H1 (cell line): ENCODE measurements at regions not wholly inside any gene's neighbourhood (a gene's known extent, or its start where the extent isn't known, plus 50 kb on each side); places are given as distances from the start of the nearest gene placed in this dataset.

Experiments used
- CTCF ChIA-PET: fragments of 300-600 bp; sonication (Branson Sonifier 250); formaldehyde crosslinking; loops from one replicate; lab custom pipeline; 2021; ENCODE audit not compliant: partially characterized antibody; lab: Charles Lee
- POLR2A ChIA-PET: fragments of 300-600 bp; sonication (Branson Sonifier 250); formaldehyde crosslinking; loops from one replicate; lab custom pipeline; 2021; ENCODE audit warnings: inconsistent platforms; ENCODE audit not compliant: partially characterized antibody; lab: Charles Lee
- DNase-seq, 2 experiments: peaks; one replicate each; pipeline versions ENCODE4 v3.0.0 to v3.0.0-alpha.2; 2010 to 2022; ENCODE audit warnings: low spot score in 2 of 2, low read depth in 1 of 2, mixed read lengths in 1 of 2
- FAIRE-seq: peaks from 2 replicates; lab custom pipeline; 2011; peaks lifted over from hg19 to GRCh38; lab: Jason Lieb, UNC
- H2AFZ ChIP-seq: 2 replicates; pipeline ENCODE4 v1.8.1; 2012; ENCODE audit warnings: low read length, inconsistent platforms
- H2AK5ac ChIP-seq: 2 replicates; pipeline ENCODE4 v1.6.1; 2013; ENCODE audit warnings: low read depth, low read length
- H2BK120ac ChIP-seq: replicated peaks from 2 replicates; pipeline ENCODE3; 2013; ENCODE audit warnings: low read depth, low read length, inconsistent platforms
- H2BK12ac ChIP-seq: 2 replicates; pipeline ENCODE4 v1.6.1; 2013; ENCODE audit warnings: low read depth, low read length
- H2BK15ac ChIP-seq: 2 replicates; pipeline ENCODE4 v1.6.1; 2013; ENCODE audit warnings: low read length
- H2BK20ac ChIP-seq: 2 replicates; pipeline ENCODE4 v1.6.1; 2013; ENCODE audit warnings: low read length
- H2BK5ac ChIP-seq: 2 replicates; pipeline ENCODE4 v1.6.1; 2013; ENCODE audit warnings: low read depth, low read length
- H3K14ac ChIP-seq: 2 replicates; pipeline ENCODE4 v1.6.1; 2013; ENCODE audit warnings: inconsistent platforms; ENCODE audit not compliant: insufficient read length
- H3K18ac ChIP-seq: 2 replicates; pipeline ENCODE4 v1.6.1; 2013; ENCODE audit warnings: low read length; ENCODE audit errors: extremely low read depth
- H3K23ac ChIP-seq: 2 replicates; pipeline ENCODE4 v1.6.1; 2013; ENCODE audit warnings: inconsistent platforms; ENCODE audit not compliant: insufficient read length
- H3K23me2 ChIP-seq: 2 replicates; pipeline ENCODE4 v1.6.1; 2013; ENCODE audit warnings: low read depth, low read length
- H3K27ac ChIP-seq: 2 replicates; pipeline ENCODE4 v1.6.1; 2011; ENCODE audit warnings: low read depth, low read length, inconsistent platforms
- H3K27me3 ChIP-seq, 4 experiments: replicated peaks in 1 of 4; 1 replicate in 1 of 4; 2 replicates in 3 of 4; pipeline versions ENCODE4 v1.6.1 to v1.8.1; 2011 to 2013; ENCODE audit warnings: low read length in 3 of 4, mild to moderate bottlenecking in 3 of 4, inconsistent platforms in 2 of 4, mixed read lengths in 2 of 4, moderate library complexity in 1 of 4; ENCODE audit not compliant: control insufficient read depth in 3 of 4, insufficient read depth in 3 of 4; ENCODE audit errors: extremely low read depth in 1 of 4
- H3K36me3 ChIP-seq, 4 experiments: 2 replicates each; pipeline versions ENCODE4 v1.6.1 to v1.8.1; 2011 to 2013; ENCODE audit warnings: mild to moderate bottlenecking in 4 of 4, low read length in 3 of 4, moderate library complexity in 2 of 4, control low read depth in 1 of 4, inconsistent platforms in 1 of 4; ENCODE audit not compliant: insufficient read depth in 4 of 4, control insufficient read depth in 2 of 4
- H3K4ac ChIP-seq: replicated peaks from 2 replicates; pipeline ENCODE3; 2013; ENCODE audit warnings: low read length, low read depth, mixed read lengths, inconsistent platforms; ENCODE audit not compliant: insufficient read length
- H3K4me1 ChIP-seq, 4 experiments: replicated peaks in 1 of 4; 1 replicate in 1 of 4; 2 replicates in 3 of 4; pipeline versions ENCODE4 v1.6.1 to v1.8.1; 2011 to 2013; ENCODE audit warnings: low read length in 3 of 4, inconsistent platforms in 2 of 4, mixed read lengths in 1 of 4; ENCODE audit not compliant: insufficient read depth in 4 of 4, control insufficient read depth in 3 of 4
- H3K4me2 ChIP-seq, 2 experiments: 2 replicates each; pipeline versions ENCODE4 v1.6.1 to v1.8.1; 2011 to 2013; ENCODE audit warnings: low read depth in 2 of 2, low read length in 2 of 2, control low read depth in 1 of 2, inconsistent platforms in 1 of 2, mild to moderate bottlenecking in 1 of 2; ENCODE audit not compliant: insufficient read depth in 1 of 2
- H3K4me3 ChIP-seq, 4 experiments: fragments of 200-600, 300-600 bp in 1 of 4; sonication (generic), shearing (Covaris generic), sonication (Bioruptor Twin) in 1 of 4; 2 replicates each; pipeline versions ENCODE4 v1.5.1 to v1.8.1; 2011 to 2016; ENCODE audit warnings: low read length in 4 of 4, low read depth in 3 of 4, control low read depth in 2 of 4, inconsistent platforms in 2 of 4, mild to moderate bottlenecking in 2 of 4, mixed read lengths in 1 of 4, moderate library complexity in 1 of 4; ENCODE audit not compliant: insufficient read depth in 2 of 4; ENCODE audit errors: extremely low read depth in 1 of 4
- H3K56ac ChIP-seq: replicated peaks from 2 replicates; pipeline ENCODE3; 2013; ENCODE audit warnings: low read depth, mild to moderate bottlenecking, mixed read lengths, low read length, inconsistent platforms; ENCODE audit not compliant: insufficient read length
- H3K79me1 ChIP-seq: 2 replicates; pipeline ENCODE4 v1.6.1; 2013; ENCODE audit warnings: low read depth, low read length, control low read depth
- H3K79me2 ChIP-seq, 2 experiments: 2 replicates each; pipeline versions ENCODE4 v1.6.1 to v1.8.1; 2012 to 2013; ENCODE audit warnings: low read length in 2 of 2, mild to moderate bottlenecking in 2 of 2, inconsistent platforms in 1 of 2; ENCODE audit not compliant: insufficient read depth in 2 of 2, control insufficient read depth in 1 of 2
- H3K9ac ChIP-seq, 4 experiments: replicated peaks in 1 of 4; 1 replicate in 1 of 4; 2 replicates in 3 of 4; pipeline versions ENCODE4 v1.6.1 to v1.8.1; 2011 to 2013; ENCODE audit warnings: low read depth in 3 of 4, low read length in 3 of 4, control low read depth in 2 of 4, mild to moderate bottlenecking in 2 of 4, moderate library complexity in 2 of 4, inconsistent platforms in 1 of 4; ENCODE audit errors: extremely low read depth in 1 of 4
- H3K9me3 ChIP-seq, 2 experiments: 2 replicates each; pipeline versions ENCODE4 v1.6.1 to v1.8.1; 2012 to 2013; ENCODE audit warnings: mild to moderate bottlenecking in 2 of 2, moderate library complexity in 2 of 2, control low read depth in 1 of 2, inconsistent platforms in 1 of 2, low read depth in 1 of 2, low read length in 1 of 2, mixed read lengths in 1 of 2; ENCODE audit not compliant: insufficient read depth in 2 of 2
- H4K20me1 ChIP-seq, 2 experiments: replicated peaks in 1 of 2; 2 replicates each; pipeline versions ENCODE3 to v1.8.1; 2011 to 2013; ENCODE audit warnings: inconsistent platforms in 2 of 2, low read length in 2 of 2, mild to moderate bottlenecking in 1 of 2; ENCODE audit not compliant: insufficient read depth in 2 of 2, control insufficient read depth in 1 of 2
- H4K5ac ChIP-seq: 2 replicates; pipeline ENCODE4 v1.6.1; 2013; ENCODE audit warnings: low read length, low read depth, mixed read lengths, inconsistent platforms; ENCODE audit not compliant: insufficient read length
- H4K8ac ChIP-seq: 2 replicates; pipeline ENCODE4 v1.8.0; 2013; ENCODE audit warnings: mild to moderate bottlenecking, moderate library complexity, low read length, inconsistent platforms; ENCODE audit not compliant: insufficient read depth; ENCODE audit errors: extremely low read depth
- H4K91ac ChIP-seq: replicated peaks from 2 replicates; pipeline ENCODE3; 2013; ENCODE audit warnings: low read length, mixed read lengths, inconsistent platforms; ENCODE audit not compliant: insufficient read length
- GABPA ChIP-seq: IDR thresholded peaks from 2 replicates; pipeline ENCODE4 v1.6.1; 2011; ENCODE audit warnings: mild to moderate bottlenecking, low read length, moderate library complexity, borderline replicate concordance; ENCODE audit not compliant: insufficient read depth
- HDAC2 ChIP-seq, 2 experiments: fragments of 300-600 bp in 1 of 2; sonication (generic) in 1 of 2; IDR thresholded peaks; 2 replicates each; pipeline ENCODE4 v1.6.1; 2011 to 2012; ENCODE audit warnings: low read depth in 2 of 2, low read length in 2 of 2, mild to moderate bottlenecking in 2 of 2, moderate library complexity in 2 of 2, borderline replicate concordance in 1 of 2, inconsistent platforms in 1 of 2
- RNF2 ChIP-seq: fragments of 200-900, 300-1000 bp; sonication (generic); IDR thresholded peaks from 2 replicates; pipeline ENCODE4 v1.7.1; 2016; ENCODE audit warnings: borderline replicate concordance, low read depth, mild to moderate bottlenecking, antibody characterized with exemption, low read length; ENCODE audit not compliant: poor library complexity, severe bottlenecking; ENCODE audit errors: missing control alignments
- SIX5 ChIP-seq: IDR thresholded peaks from 2 replicates; pipeline ENCODE4 v1.6.1; 2011; ENCODE audit warnings: mild to moderate bottlenecking, low read depth, low read length
- TBP ChIP-seq: IDR thresholded peaks from 2 replicates; pipeline ENCODE4 v1.6.1; 2011; ENCODE audit warnings: low read depth, low read length, improper control_type of control experiment
- WGBS, 2 experiments: shearing (Covaris generic) in 1 of 2; methylation state at CpG; one replicate each; pipeline versions ENCODE4 v1.1.6 to v1.1.7; 2013 to 2015; ENCODE audit warnings: low lambda C conversion rate in 2 of 2, mixed read lengths in 2 of 2, inconsistent platforms in 1 of 2, low coverage in 1 of 2, missing lambda C conversion rate in 1 of 2; ENCODE audit not compliant: insufficient replicate concordance in 2 of 2, insufficient coverage in 1 of 2, insufficient read length in 1 of 2; ENCODE audit errors: extremely low coverage in 1 of 2, missing lambda C conversion rate in 1 of 2; 5-methylcytosine and 5-hydroxymethylcytosine counted together
- TF ChIP-seq, protein P1 (sequence below): IDR thresholded peaks from 2 replicates; pipeline ENCODE4 v1.6.1; 2012; ENCODE audit warnings: low read length, inconsistent platforms

DNA sequence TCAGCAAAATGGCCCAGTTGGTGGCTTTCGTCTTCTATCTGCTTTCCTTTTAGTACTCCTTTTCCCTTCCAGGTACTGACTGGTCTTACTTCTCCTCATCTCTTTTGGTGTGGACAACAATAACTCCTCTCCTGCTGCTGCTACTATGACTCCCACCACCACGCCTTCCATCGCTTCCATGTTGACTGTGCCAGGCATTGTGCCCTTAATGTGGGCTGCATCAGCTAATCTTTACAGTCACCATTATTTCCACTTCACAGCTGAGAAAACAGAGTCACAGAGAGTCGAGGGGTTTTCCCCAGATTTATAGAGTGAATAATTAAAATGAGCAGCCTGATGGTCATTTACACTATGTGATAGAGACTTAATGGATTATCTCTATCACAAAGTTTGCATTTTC is 184.9 kb upstream of the IL12B start:
- H3K27me3 ChIP-seq = no peaks in the 10 kb centered on the region
- no peak overlapping the region for H4K5ac ChIP-seq
- POLR2A ChIA-PET = no interaction called here
- no peak overlapping the region for H3K14ac ChIP-seq
- H3K4me2 ChIP-seq = no peak overlapping the region
- H4K8ac ChIP-seq = no peak overlapping the region
- H2AK5ac ChIP-seq = no peak overlapping the region
- H4K20me1 ChIP-seq = no peaks in the 10 kb centered on the region
- H2AFZ ChIP-seq = no peak overlapping the region
- no peak overlapping the region for H2BK12ac ChIP-seq
- no peak overlapping the region for H3K4me3 ChIP-seq
- no peaks in the 10 kb centered on the region for H3K79me2 ChIP-seq
- no peak overlapping the region for H2BK5ac ChIP-seq
- no peaks in the 10 kb centered on the region for H3K36me3 ChIP-seq
- 87% methylated on average over 4 of the region's 4 CpGs; no CpG with 5 or more reads in 1 of the 2 experiments for WGBS, 2 experiments
- FAIRE-seq (no peak), DNase-seq (no peak)
- no peak overlapping the region for H2BK20ac ChIP-seq
- H3K4ac ChIP-seq = no peak overlapping the region
- H3K23ac ChIP-seq = no peak overlapping the region
- no peak overlapping the region for H3K18ac ChIP-seq
- CTCF ChIA-PET = interaction anchor here (0.6 to 4.9 kb wide), 21 partner anchors 9 to 472 kb away, joined by 3 to 37 read pairs (median 4); no protein-coding TSS in a partner anchor
- TF ChIP-seq TBP (no peak), SIX5 (no peak), HDAC2 (IDR thresholded peaks at IDR 0.05; ENCODE audit: borderline replicate concordance in 1 of 2, low read depth in 2 of 2, low read length in 2 of 2) (no peak), RNF2 (no peak), GABPA (no peak)
- TF ChIP-seq, protein P1, sequence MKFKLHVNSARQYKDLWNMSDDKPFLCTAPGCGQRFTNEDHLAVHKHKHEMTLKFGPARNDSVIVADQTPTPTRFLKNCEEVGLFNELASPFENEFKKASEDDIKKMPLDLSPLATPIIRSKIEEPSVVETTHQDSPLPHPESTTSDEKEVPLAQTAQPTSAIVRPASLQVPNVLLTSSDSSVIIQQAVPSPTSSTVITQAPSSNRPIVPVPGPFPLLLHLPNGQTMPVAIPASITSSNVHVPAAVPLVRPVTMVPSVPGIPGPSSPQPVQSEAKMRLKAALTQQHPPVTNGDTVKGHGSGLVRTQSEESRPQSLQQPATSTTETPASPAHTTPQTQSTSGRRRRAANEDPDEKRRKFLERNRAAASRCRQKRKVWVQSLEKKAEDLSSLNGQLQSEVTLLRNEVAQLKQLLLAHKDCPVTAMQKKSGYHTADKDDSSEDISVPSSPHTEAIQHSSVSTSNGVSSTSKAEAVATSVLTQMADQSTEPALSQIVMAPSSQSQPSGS = no peak
- no peak overlapping the region for H3K56ac ChIP-seq
- no peak overlapping the region for H4K91ac ChIP-seq
- H3K9me3 ChIP-seq = no peaks in the 10 kb centered on the region
- no peak overlapping the region for H2BK15ac ChIP-seq
- peaks cover 0 to 3% (median under 1%) of the 10 kb centered on the region in 4 experiments; a peak in 2 of 7 replicates for H3K4me1 ChIP-seq
- no peak overlapping the region for H2BK120ac ChIP-seq
- H3K9ac ChIP-seq = no peak overlapping the region
- H3K23me2 ChIP-seq = no peaks in the 10 kb centered on the region
- no peak overlapping the region for H3K27ac ChIP-seq
- H3K79me1 ChIP-seq = no peaks in the 10 kb centered on the region
